ENCODE measurements at regions not wholly inside any gene's neighbourhood (a gene's known extent, or its start where the extent isn't known, plus 50 kb on each side); places are given as distances from the start of the nearest gene placed in this dataset.
"Not testable (repeated sequence)": the region's sequence is repeated elsewhere in the genome, so short reads cannot be mapped to it uniquely, and the experiment has no call there.

GRCh38 chr17:72458301-72458700 lies 337.5 kb downstream of the SOX9 start:
- no peak for DNase-seq

- no peak for DNase-seq
Observed at GRCh38 chr17:72460711-72461110, 339.9 kb downstream of the SOX9 start.

- DNase-seq: no peak
Observed at GRCh38 chr17:72461757-72462156, 340.9 kb downstream of the SOX9 start.

- DNase-seq: no peak
Observed at GRCh38 chr17:72462407-72462806, 341.6 kb downstream of the SOX9 start.

- DNase-seq: no peak
Observed at GRCh38 chr17:72462814-72463213, 342.0 kb downstream of the SOX9 start.

GRCh38 chr17:72463287-72464102 lies 342.7 kb downstream of the SOX9 start:
- no peak for DNase-seq

GRCh38 chr17:72464221-72464620 lies 343.4 kb downstream of the SOX9 start:
- DNase-seq: not testable (repeated sequence)

GRCh38 chr17:72465191-72466024 lies 344.6 kb downstream of the SOX9 start:
- DNase-seq: no peak

GRCh38 chr17:72466199-72466598 lies 345.4 kb downstream of the SOX9 start:
- DNase-seq: no peak

DNA sequence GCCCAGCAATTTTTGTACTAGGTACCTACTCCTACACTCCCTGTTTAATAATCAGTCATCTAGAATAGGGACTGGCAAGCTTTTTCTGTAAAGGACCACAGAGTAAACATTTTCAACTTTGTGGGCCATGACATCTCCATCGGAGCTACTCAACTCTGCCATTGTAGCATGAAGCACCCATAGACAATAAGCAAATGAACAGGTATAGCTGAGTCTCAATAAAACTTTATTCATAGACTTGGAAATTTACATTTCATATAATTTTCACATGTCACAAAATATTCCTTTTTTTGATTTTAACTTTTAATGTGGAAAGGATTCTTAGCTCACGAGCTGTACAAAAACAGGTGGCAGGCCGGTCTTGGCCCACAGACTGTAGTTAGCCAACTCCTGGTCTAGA lies 345.8 kb downstream of the SOX9 start:
- no peak for DNase-seq

- no peak for DNase-seq
Observed at GRCh38 chr17:72467841-72468653, 347.2 kb downstream of the SOX9 start.

GRCh38 chr17:72468841-72469240 lies 348.0 kb downstream of the SOX9 start:
- DNase-seq: no peak

GRCh38 chr17:72470121-72470705 lies 349.4 kb downstream of the SOX9 start:
- no peak for DNase-seq

GRCh38 chr17:72470734-72471133 lies 349.9 kb downstream of the SOX9 start:
- no peak for DNase-seq

- no peak for DNase-seq
Observed at GRCh38 chr17:72471296-72471695, 350.5 kb downstream of the SOX9 start.

- DNase-seq: no peak
Observed at GRCh38 chr17:72472106-72472505, 351.3 kb downstream of the SOX9 start.

DNA sequence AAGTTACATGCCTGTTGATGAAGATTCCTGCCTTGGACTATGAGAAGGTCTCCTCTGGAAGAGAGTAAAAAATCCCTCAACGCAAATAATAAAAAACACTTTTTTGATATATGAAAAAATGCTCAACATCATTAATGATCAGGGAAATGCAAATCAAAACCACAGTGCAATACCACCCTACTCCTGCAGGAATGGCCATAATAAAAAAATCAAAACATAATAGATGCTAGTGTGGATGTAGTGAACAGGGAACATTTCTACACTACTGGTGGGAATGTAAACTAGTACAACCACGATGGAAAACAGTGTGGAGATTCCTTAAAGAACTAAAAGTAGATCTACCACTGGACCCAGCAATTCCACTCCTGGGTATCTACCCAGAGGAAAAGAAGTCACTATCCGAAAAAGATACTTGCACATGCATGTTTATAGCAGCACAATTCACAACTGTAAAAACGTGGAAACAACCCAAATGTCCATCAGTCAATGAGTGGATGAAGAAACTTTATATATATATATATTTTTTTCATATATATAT lies 352.1 kb downstream of the SOX9 start:
- not testable (repeated sequence) for DNase-seq

- no peak for DNase-seq
Observed at GRCh38 chr17:72474243-72474642, 353.4 kb downstream of the SOX9 start.

DNA sequence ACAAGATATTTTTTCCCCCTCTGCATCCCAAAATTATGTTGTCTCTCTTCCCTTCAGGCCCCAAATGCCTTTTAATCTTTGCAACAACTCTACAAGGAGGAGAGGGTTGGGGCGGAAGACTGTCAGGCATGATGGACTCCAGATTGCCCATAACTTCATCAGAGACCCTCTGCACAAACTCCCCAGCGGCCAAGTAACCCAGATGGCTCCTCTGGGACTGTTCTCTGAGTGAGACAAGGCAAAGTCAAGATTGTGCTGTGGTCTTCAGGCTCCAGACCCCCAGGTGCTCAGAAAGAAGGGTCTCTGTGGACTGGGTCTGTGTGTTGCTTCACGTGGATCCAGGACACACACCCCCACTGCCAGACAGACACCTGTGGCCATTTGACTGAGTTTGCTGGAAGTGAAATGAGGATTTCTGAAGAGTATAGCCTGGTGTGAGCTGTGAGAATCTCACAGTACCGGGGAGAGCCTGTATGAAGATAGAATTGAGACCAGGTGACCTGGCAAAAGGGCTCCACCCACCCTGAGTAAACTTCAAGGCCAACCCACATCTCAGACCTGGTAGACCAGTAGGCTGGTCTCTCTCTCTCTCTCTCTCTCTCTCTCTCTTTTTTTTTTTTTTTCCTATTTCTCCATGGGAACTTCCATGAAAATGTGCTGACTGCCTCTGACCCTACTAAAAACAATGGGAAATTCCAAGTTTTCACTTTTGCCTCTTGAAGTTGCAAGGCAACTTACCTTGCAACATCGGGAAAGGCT lies 354.1 kb downstream of the SOX9 start:
- DNase-seq: no peak

DNA sequence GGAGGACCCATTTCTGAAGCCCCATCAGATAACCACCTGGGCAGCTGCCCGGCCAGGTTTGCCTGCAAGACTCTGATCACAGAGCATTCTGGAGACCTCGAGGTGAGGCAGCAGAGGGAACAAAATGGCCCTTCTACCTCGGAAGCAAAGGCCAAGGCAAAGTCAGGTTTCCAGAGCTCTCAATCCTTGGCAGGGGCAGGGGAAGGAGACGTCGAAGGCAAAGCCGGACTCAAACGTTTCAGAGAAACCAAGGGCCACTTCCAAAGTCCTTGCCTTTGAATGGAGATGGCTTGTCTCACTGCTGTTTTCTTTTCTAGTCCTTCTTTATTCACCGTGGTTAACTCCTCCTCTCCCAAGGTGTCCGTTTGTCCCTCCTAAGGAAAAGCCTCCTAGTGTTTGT lies 355.3 kb downstream of the SOX9 start:
- DNase-seq: no peak

DNA sequence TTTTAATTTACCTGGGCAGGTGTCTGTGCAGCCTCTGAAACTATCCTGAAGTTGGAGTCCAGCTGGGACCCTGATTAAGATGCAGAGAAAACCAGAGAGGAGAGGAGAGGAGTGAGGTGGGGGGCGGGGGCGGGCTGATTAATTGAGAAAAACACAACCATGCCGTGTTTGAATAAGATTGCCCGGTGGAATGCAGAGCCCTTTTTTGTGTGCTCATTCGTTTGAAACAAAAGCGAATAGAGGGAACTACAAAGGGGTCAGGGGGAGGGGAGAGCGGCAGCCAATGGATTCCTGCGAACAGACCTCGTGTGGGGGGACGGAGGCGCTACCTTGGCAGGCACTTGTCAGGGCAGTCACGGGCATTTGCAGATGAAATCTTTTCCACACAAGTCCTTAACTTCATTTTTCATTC lies 355.8 kb downstream of the SOX9 start:
- DNase-seq: no peak

GRCh38 chr17:72477491-72477890 lies 356.7 kb downstream of the SOX9 start:
- no peak for DNase-seq

All from CD4-positive, alpha-beta T cell treated with Interleukin-1 beta for 1 hour (primary cell).